Stimulated activated CD8-positive, alpha-beta memory T cell treated with anti-CD3 and anti-CD28 coated beads, Interleukin-4, amount 100 ng/mL, for 1 hour (primary cell): ENCODE measurements at regions not wholly inside any gene's neighbourhood (a gene's known extent, or its start where the extent isn't known, plus 50 kb on each side); places are given as distances from the start of the nearest gene placed in this dataset.

Experiments
- DNase-seq, 2 donors: peaks; one replicate each; pipeline ENCODE4 v3.0.0-alpha.2; 2020; ENCODE audit warnings: low read depth in 2 of 2, low spot score in 1 of 2

GRCh38 chr11:45446434-45446833 lies 160.3 kb upstream of the SYT13 start:
- DNase-seq = no peak

GRCh38 chr11:45444796-45445195 lies 158.7 kb upstream of the SYT13 start:
- no peak for DNase-seq

- DNase-seq = no peak
Observed at GRCh38 chr11:45440111-45440510, 154.0 kb upstream of the SYT13 start.

- no peak for DNase-seq
Observed at GRCh38 chr11:45436966-45437365, 150.8 kb upstream of the SYT13 start.

- DNase-seq = no peak
Observed at GRCh38 chr11:45436118-45436517, 150.0 kb upstream of the SYT13 start.

GRCh38 chr11:45435706-45436105 lies 149.6 kb upstream of the SYT13 start:
- no peak for DNase-seq

- DNase-seq = no peak
Observed at GRCh38 chr11:45432910-45433309, 146.8 kb upstream of the SYT13 start.

GRCh38 chr11:45432100-45432499 lies 146.0 kb upstream of the SYT13 start:
- no peak for DNase-seq

- no peak for DNase-seq
Observed at GRCh38 chr11:45431046-45432018, 145.2 kb upstream of the SYT13 start.

- no peak for DNase-seq
Observed at GRCh38 chr11:45430361-45430760, 144.2 kb upstream of the SYT13 start.

GRCh38 chr11:45429719-45430118 lies 143.6 kb upstream of the SYT13 start:
- no peak for DNase-seq

- DNase-seq = no peak
Observed at GRCh38 chr11:45428541-45429230, 142.5 kb upstream of the SYT13 start.

- DNase-seq = no peak
Observed at GRCh38 chr11:45428116-45428515, 142.0 kb upstream of the SYT13 start.

- DNase-seq = no peak
Observed at GRCh38 chr11:45424411-45425180, 138.5 kb upstream of the SYT13 start.

GRCh38 chr11:45423475-45424120 lies 137.5 kb upstream of the SYT13 start:
- DNase-seq = no peak

GRCh38 chr11:45423036-45423435 lies 136.9 kb upstream of the SYT13 start:
- no peak for DNase-seq

- no peak for DNase-seq
Observed at GRCh38 chr11:45414088-45414487, 127.9 kb upstream of the SYT13 start.

GRCh38 chr11:45413156-45413858 lies 127.2 kb upstream of the SYT13 start:
- no peak for DNase-seq

- no peak for DNase-seq
Observed at GRCh38 chr11:45412521-45412920, 126.4 kb upstream of the SYT13 start.

GRCh38 chr11:45412051-45412471 lies 125.9 kb upstream of the SYT13 start:
- DNase-seq = no peak
